ENCODE measurements at regions not wholly inside any gene's neighbourhood (a gene's known extent, or its start where the extent isn't known, plus 50 kb on each side); places are given as distances from the start of the nearest gene placed in this dataset.

DNA sequence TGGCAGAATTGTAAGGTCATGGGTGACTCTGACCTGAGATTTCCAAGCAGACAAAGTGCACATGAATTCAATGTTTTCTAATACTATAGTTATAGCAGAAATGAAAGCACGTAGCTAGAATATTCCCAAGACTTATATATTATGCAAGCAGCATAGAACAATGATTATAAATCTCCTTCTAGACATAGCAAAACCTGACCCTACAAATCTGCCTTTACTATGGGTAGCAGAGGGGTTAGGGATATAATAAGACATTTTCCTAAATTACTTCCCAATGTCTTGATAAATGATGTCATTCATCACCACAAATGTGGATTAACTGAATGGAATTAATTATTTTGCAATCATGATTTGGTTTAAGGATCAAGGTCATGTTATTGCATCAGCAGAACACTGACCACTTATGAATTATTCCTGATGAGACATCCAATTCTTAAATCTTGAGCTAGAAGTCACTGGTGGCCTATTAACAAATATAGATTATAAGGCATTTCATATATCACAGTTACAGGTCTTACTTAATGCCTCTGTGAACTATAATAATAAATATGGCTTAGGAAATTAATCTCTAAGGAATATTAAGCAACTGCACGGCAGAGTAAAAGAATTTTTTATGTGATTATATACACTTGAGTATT, 776.6 kb downstream of the AMY1C start:
- H3K14ac ChIP-seq (ENCODE audit: low read length in 2 of 2) = no peak overlapping the region
- H3K9ac ChIP-seq (ENCODE audit: low read length) = no peak overlapping the region
- H3K9me3 ChIP-seq (ENCODE audit: control insufficient read depth, low read length) = no peaks in the 10 kb centered on the region
- H4K8ac ChIP-seq (ENCODE audit: low read length) = no peak overlapping the region
- no CpG with 5 or more reads among the region's 2 CpGs for WGBS
- H2BK5ac ChIP-seq (ENCODE audit: low read depth, low read length, poor library complexity, severe bottlenecking) = no peak overlapping the region
- no peak overlapping the region for H3K4ac ChIP-seq (ENCODE audit: low read depth in 1 of 2, low read length in 2 of 2)
- H3K4me1 ChIP-seq (ENCODE audit: control insufficient read depth, insufficient read depth, low read depth, low read length) = no peaks in the 10 kb centered on the region
- no peak overlapping the region for H2BK12ac ChIP-seq (ENCODE audit: low read length in 2 of 2)
- no peaks in the 10 kb centered on the region for H3K79me1 ChIP-seq (replicated peaks; ENCODE audit: low read length, poor library complexity, severe bottlenecking)
- no peak overlapping the region for H2AFZ ChIP-seq (ENCODE audit: low read depth, low read length)
- H3K27ac ChIP-seq (ENCODE audit: low read length, poor library complexity, severe bottlenecking) = no peak overlapping the region
- no peak overlapping the region for H2BK15ac ChIP-seq (ENCODE audit: low read depth, poor library complexity, severe bottlenecking)
- H3K18ac ChIP-seq (ENCODE audit: low read depth in 1 of 2, low read length in 2 of 2) = no peak overlapping the region
- no peak overlapping the region for H2AK5ac ChIP-seq (ENCODE audit: low read length, severe bottlenecking)
- no peak overlapping the region for H4K91ac ChIP-seq (ENCODE audit: low read length)
- no peak overlapping the region for H3K4me2 ChIP-seq (ENCODE audit: low read length, poor library complexity, severe bottlenecking)
- H3K36me3 ChIP-seq (ENCODE audit: control insufficient read depth in 1 of 2, insufficient read depth in 2 of 2, low read depth in 1 of 2, low read length in 2 of 2) = no peaks in the 10 kb centered on the region
- no peak overlapping the region for H3K4me3 ChIP-seq (ENCODE audit: insufficient read depth in 1 of 2, low read depth in 1 of 2, low read length in 2 of 2)
- H3K23ac ChIP-seq (ENCODE audit: low read length in 2 of 2) = no peak overlapping the region
- no peaks in the 10 kb centered on the region for H3K27me3 ChIP-seq (ENCODE audit: control insufficient read depth in 1 of 2, insufficient read depth in 1 of 2, low read length in 2 of 2)
- no peak overlapping the region for H2BK120ac ChIP-seq (ENCODE audit: low read depth, low read length)
- DNase-seq = no peak

DNA sequence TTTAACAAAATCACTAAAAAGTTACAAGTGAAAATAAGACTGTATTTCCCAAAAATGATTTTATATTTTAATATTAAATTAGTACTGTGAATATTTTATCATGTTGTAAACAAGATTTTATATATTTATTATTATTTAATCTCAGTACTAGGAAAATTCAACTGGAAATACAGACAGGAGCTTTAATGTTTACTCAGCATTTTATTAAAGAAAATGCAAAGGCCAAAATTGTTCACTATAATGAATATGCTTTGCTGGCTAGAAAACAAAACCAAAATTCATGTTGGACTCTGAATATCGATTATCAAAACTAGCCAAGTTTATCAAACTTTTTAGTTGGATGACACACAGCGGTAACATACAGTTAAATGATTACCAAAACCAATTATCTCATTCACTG, 782.3 kb downstream of the AMY1C start:
- Histone ChIP-seq H2BK120ac (ENCODE audit: low read depth, low read length) (no peak overlapping the region), H3K4me1 (ENCODE audit: control insufficient read depth, insufficient read depth, low read depth, low read length) (no peaks in the 10 kb centered on the region), H2BK15ac (ENCODE audit: low read depth, poor library complexity, severe bottlenecking) (no peak overlapping the region), H3K4me2 (ENCODE audit: low read length, poor library complexity, severe bottlenecking) (no peak overlapping the region), H3K36me3 (ENCODE audit: control insufficient read depth in 1 of 2, insufficient read depth in 2 of 2, low read depth in 1 of 2, low read length in 2 of 2) (no peaks in the 10 kb centered on the region), H3K9ac (ENCODE audit: low read length) (no peak overlapping the region), H3K27ac (ENCODE audit: low read length, poor library complexity, severe bottlenecking) (no peak overlapping the region), H2AFZ (ENCODE audit: low read depth, low read length) (no peak overlapping the region), H3K18ac (ENCODE audit: low read depth in 1 of 2, low read length in 2 of 2) (no peak overlapping the region), H2BK5ac (ENCODE audit: low read depth, low read length, poor library complexity, severe bottlenecking) (no peak overlapping the region), H3K14ac (ENCODE audit: low read length in 2 of 2) (no peak overlapping the region), H3K27me3 (ENCODE audit: control insufficient read depth in 1 of 2, insufficient read depth in 1 of 2, low read length in 2 of 2) (no peaks in the 10 kb centered on the region), H2AK5ac (ENCODE audit: low read length, severe bottlenecking) (no peak overlapping the region), H3K79me1 (replicated peaks; ENCODE audit: low read length, poor library complexity, severe bottlenecking) (no peaks in the 10 kb centered on the region), H3K4me3 (ENCODE audit: insufficient read depth in 1 of 2, low read depth in 1 of 2, low read length in 2 of 2) (no peak overlapping the region), H4K91ac (ENCODE audit: low read length) (no peak overlapping the region), H3K23ac (ENCODE audit: low read length in 2 of 2) (no peak overlapping the region), H4K8ac (ENCODE audit: low read length) (no peak overlapping the region), H3K9me3 (ENCODE audit: control insufficient read depth, low read length) (no peaks in the 10 kb centered on the region), H3K4ac (ENCODE audit: low read depth in 1 of 2, low read length in 2 of 2) (no peak overlapping the region), H2BK12ac (ENCODE audit: low read length in 2 of 2) (no peak overlapping the region)
- DNase-seq = no peak
- 100% methylated on average over 2 of the region's 2 CpGs for WGBS

DNA sequence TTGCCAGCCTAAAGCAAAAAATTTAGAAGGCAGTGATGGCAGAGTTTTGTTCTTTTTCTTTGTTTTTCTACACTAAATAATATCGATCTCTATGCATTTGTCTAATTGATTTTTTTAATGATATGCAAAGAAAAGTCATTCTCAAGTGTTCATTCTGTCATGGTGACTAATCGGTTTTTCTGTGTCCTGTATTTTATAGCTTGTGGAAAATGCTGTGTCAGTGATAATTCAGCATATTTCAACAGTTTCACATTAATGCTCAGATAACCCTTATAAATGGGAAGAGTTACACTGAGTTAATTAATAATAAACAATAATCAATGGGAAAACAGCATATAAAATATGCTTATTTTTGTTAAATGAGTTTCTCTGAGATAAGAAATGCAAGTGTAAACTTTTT, 824.9 kb downstream of the AMY1C start:
- Histone ChIP-seq H3K23ac (ENCODE audit: low read length in 2 of 2) (no peak overlapping the region), H3K9me3 (ENCODE audit: control insufficient read depth, low read length) (peaks cover 9% of the 10 kb centered on the region), H3K79me1 (replicated peaks; ENCODE audit: low read length, poor library complexity, severe bottlenecking) (no peaks in the 10 kb centered on the region), H3K4me3 (ENCODE audit: insufficient read depth in 1 of 2, low read depth in 1 of 2, low read length in 2 of 2) (no peak overlapping the region), H3K18ac (ENCODE audit: low read depth in 1 of 2, low read length in 2 of 2) (no peak overlapping the region), H3K27me3 (ENCODE audit: control insufficient read depth in 1 of 2, insufficient read depth in 1 of 2, low read length in 2 of 2) (no peaks in the 10 kb centered on the region), H3K27ac (ENCODE audit: low read length, poor library complexity, severe bottlenecking) (no peak overlapping the region), H2BK120ac (ENCODE audit: low read depth, low read length) (no peak overlapping the region), H2BK5ac (ENCODE audit: low read depth, low read length, poor library complexity, severe bottlenecking) (no peak overlapping the region), H4K91ac (ENCODE audit: low read length) (no peak overlapping the region), H2AFZ (ENCODE audit: low read depth, low read length) (no peak overlapping the region), H3K4me2 (ENCODE audit: low read length, poor library complexity, severe bottlenecking) (no peak overlapping the region), H2AK5ac (ENCODE audit: low read length, severe bottlenecking) (no peak overlapping the region), H2BK15ac (ENCODE audit: low read depth, poor library complexity, severe bottlenecking) (no peak overlapping the region), H2BK12ac (ENCODE audit: low read length in 2 of 2) (no peak overlapping the region), H3K4ac (ENCODE audit: low read depth in 1 of 2, low read length in 2 of 2) (no peak overlapping the region), H3K14ac (ENCODE audit: low read length in 2 of 2) (no peak overlapping the region), H3K36me3 (ENCODE audit: control insufficient read depth in 1 of 2, insufficient read depth in 2 of 2, low read depth in 1 of 2, low read length in 2 of 2) (no peaks in the 10 kb centered on the region), H4K8ac (ENCODE audit: low read length) (no peak overlapping the region), H3K9ac (ENCODE audit: low read length) (no peak overlapping the region), H3K4me1 (ENCODE audit: control insufficient read depth, insufficient read depth, low read depth, low read length) (no peaks in the 10 kb centered on the region)
- WGBS = no CpG with 5 or more reads among the region's 2 CpGs
- DNase-seq = peak; percentile 1

DNA sequence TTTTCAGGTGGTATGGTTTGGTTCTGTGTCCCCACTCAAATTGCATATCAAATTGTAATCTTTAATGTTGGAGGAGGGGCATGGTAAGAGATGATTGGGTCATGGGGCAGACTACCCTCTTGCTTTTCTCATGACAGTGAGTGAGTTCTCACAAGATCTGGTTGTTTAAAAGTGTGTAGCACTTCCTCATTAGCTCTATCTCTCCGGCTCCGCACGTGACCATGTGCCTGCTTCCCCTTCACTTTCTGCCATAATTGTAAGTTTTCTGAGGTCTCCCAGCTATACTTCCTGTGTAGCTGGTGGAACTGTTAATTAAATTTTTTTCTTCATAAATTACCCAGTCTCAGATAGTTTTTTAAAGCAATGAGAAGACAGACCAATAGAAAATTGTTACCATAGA, 843.2 kb downstream of the AMY1C start:
- Histone ChIP-seq H3K14ac (ENCODE audit: low read length in 2 of 2) (no peak overlapping the region), H3K23ac (ENCODE audit: low read length in 2 of 2) (no peak overlapping the region), H4K91ac (ENCODE audit: low read length) (no peak overlapping the region), H3K79me1 (replicated peaks; ENCODE audit: low read length, poor library complexity, severe bottlenecking) (no peaks in the 10 kb centered on the region), H3K4me2 (ENCODE audit: low read length, poor library complexity, severe bottlenecking) (no peak overlapping the region), H2BK12ac (ENCODE audit: low read length in 2 of 2) (no peak overlapping the region), H3K9ac (ENCODE audit: low read length) (no peak overlapping the region), H3K4me1 (ENCODE audit: control insufficient read depth, insufficient read depth, low read depth, low read length) (no peaks in the 10 kb centered on the region), H3K36me3 (ENCODE audit: control insufficient read depth in 1 of 2, insufficient read depth in 2 of 2, low read depth in 1 of 2, low read length in 2 of 2) (no peaks in the 10 kb centered on the region), H3K18ac (ENCODE audit: low read depth in 1 of 2, low read length in 2 of 2) (no peak overlapping the region), H2BK120ac (ENCODE audit: low read depth, low read length) (no peak overlapping the region), H3K4ac (ENCODE audit: low read depth in 1 of 2, low read length in 2 of 2) (no peak overlapping the region), H2BK5ac (ENCODE audit: low read depth, low read length, poor library complexity, severe bottlenecking) (no peak overlapping the region), H2AK5ac (ENCODE audit: low read length, severe bottlenecking) (no peak overlapping the region), H3K4me3 (ENCODE audit: insufficient read depth in 1 of 2, low read depth in 1 of 2, low read length in 2 of 2) (no peak overlapping the region), H2BK15ac (ENCODE audit: low read depth, poor library complexity, severe bottlenecking) (no peak overlapping the region), H3K9me3 (ENCODE audit: control insufficient read depth, low read length) (peaks cover 12% of the 10 kb centered on the region), H3K27ac (ENCODE audit: low read length, poor library complexity, severe bottlenecking) (no peak overlapping the region), H4K8ac (ENCODE audit: low read length) (no peak overlapping the region), H3K27me3 (ENCODE audit: control insufficient read depth in 1 of 2, insufficient read depth in 1 of 2, low read length in 2 of 2) (no peaks in the 10 kb centered on the region), H2AFZ (ENCODE audit: low read depth, low read length) (no peak overlapping the region)
- WGBS = no CpG with 5 or more reads among the region's 3 CpGs
- DNase-seq = no peak
